ENCODE measurements at regions not wholly inside any gene's neighbourhood (a gene's known extent, or its start where the extent isn't known, plus 50 kb on each side); places are given as distances from the start of the nearest gene placed in this dataset.

GRCh38 chr21:27061770-27062169 is 94.9 kb upstream of the ADAMTS5 start:
- Mint-ChIP-seq H3K27me3 (ENCODE audit: insufficient read depth) (peaks cover 4% of the 10 kb centered on the region), H3K4me1 (peaks cover 8% of the 10 kb centered on the region), H3K36me3 (ENCODE audit: low read depth) (no peaks in the 10 kb centered on the region), H3K27ac (no peak overlapping the region), H3K9me3 (peaks cover 11% of the 10 kb centered on the region), H3K4me3 (no peak overlapping the region)
- DNase-seq: no peak
- no peaks in the 10 kb centered on the region for H3K4me1 ChIP-seq (ENCODE audit: control insufficient read depth, insufficient read depth, low read length)
- no peak overlapping the region for H3K27ac ChIP-seq (ENCODE audit: low read depth, low read length)
- H3K36me3 ChIP-seq (ENCODE audit: control insufficient read depth, insufficient read depth, low read length): no peaks in the 10 kb centered on the region
- TF ChIP-seq CTCF (conservative IDR thresholded peaks at IDR 0.05): no peak
- H3K27me3 ChIP-seq (ENCODE audit: control insufficient read depth, insufficient read depth, low read length, poor library complexity, severe bottlenecking): no peaks in the 10 kb centered on the region
- peaks cover 19% of the 10 kb centered on the region for H3K9me3 ChIP-seq (ENCODE audit: control insufficient read depth, low read length)
- H3K9ac ChIP-seq (ENCODE audit: extremely low read depth, low read length, poor library complexity, severe bottlenecking): no peak overlapping the region
- no peak overlapping the region for H3K4me3 ChIP-seq (ENCODE audit: low read length)

- Mint-ChIP-seq H3K27me3 (ENCODE audit: insufficient read depth) (peaks cover 4% of the 10 kb centered on the region), H3K36me3 (ENCODE audit: low read depth) (no peaks in the 10 kb centered on the region), H3K9me3 (peaks cover 11% of the 10 kb centered on the region), H3K4me1 (peaks cover 8% of the 10 kb centered on the region), H3K4me3 (no peak overlapping the region), H3K27ac (no peak overlapping the region)
- H3K27me3 ChIP-seq (ENCODE audit: control insufficient read depth, insufficient read depth, low read length, poor library complexity, severe bottlenecking): no peaks in the 10 kb centered on the region
- no peak overlapping the region for H3K4me3 ChIP-seq (ENCODE audit: low read length)
- no peak overlapping the region for H3K27ac ChIP-seq (ENCODE audit: low read depth, low read length)
- no peak for DNase-seq
- H3K36me3 ChIP-seq (ENCODE audit: control insufficient read depth, insufficient read depth, low read length): no peaks in the 10 kb centered on the region
- TF ChIP-seq CTCF (conservative IDR thresholded peaks at IDR 0.05): no peak
- no peaks in the 10 kb centered on the region for H3K4me1 ChIP-seq (ENCODE audit: control insufficient read depth, insufficient read depth, low read length)
- H3K9me3 ChIP-seq (ENCODE audit: control insufficient read depth, low read length): peaks cover 19% of the 10 kb centered on the region
- no peak overlapping the region for H3K9ac ChIP-seq (ENCODE audit: extremely low read depth, low read length, poor library complexity, severe bottlenecking)
- WGBS, 2 experiments (ENCODE audit: insufficient coverage in 1 of 2, insufficient read length in 1 of 2): 95 to 98% methylated on average over 2 of the region's 2 CpGs
Measured at GRCh38 chr21:27060190-27060589, 93.3 kb upstream of the ADAMTS5 start.

- no peak overlapping the region for H3K4me3 Mint-ChIP-seq
- H3K27me3 Mint-ChIP-seq (ENCODE audit: insufficient read depth): peaks cover 4% of the 10 kb centered on the region
- no peak for TF ChIP-seq CTCF (conservative IDR thresholded peaks at IDR 0.05)
- no peak for DNase-seq
- H3K9me3 Mint-ChIP-seq: peaks cover 19% of the 10 kb centered on the region
- no CpG with 5 or more reads among the region's 2 CpGs for WGBS, 2 experiments (ENCODE audit: insufficient coverage in 1 of 2, insufficient read length in 1 of 2)
- no peak overlapping the region for H3K27ac Mint-ChIP-seq
- peaks cover 8% of the 10 kb centered on the region for H3K4me1 Mint-ChIP-seq
- Histone ChIP-seq H3K27ac (ENCODE audit: low read depth, low read length) (no peak overlapping the region), H3K4me1 (ENCODE audit: control insufficient read depth, insufficient read depth, low read length) (no peaks in the 10 kb centered on the region), H3K4me3 (ENCODE audit: low read length) (no peak overlapping the region), H3K9me3 (ENCODE audit: control insufficient read depth, low read length) (peaks cover 27% of the 10 kb centered on the region), H3K36me3 (ENCODE audit: control insufficient read depth, insufficient read depth, low read length) (no peaks in the 10 kb centered on the region), H3K9ac (ENCODE audit: extremely low read depth, low read length, poor library complexity, severe bottlenecking) (no peak overlapping the region), H3K27me3 (ENCODE audit: control insufficient read depth, insufficient read depth, low read length, poor library complexity, severe bottlenecking) (no peaks in the 10 kb centered on the region)
- peaks cover 3% of the 10 kb centered on the region for H3K36me3 Mint-ChIP-seq (ENCODE audit: low read depth)
Measured at GRCh38 chr21:27058673-27059605, 92.1 kb upstream of the ADAMTS5 start.

All from endodermal cell (in vitro differentiated cells).